Epithelial cell of esophagus (primary cell): ENCODE measurements at regions not wholly inside any gene's neighbourhood (a gene's known extent, or its start where the extent isn't known, plus 50 kb on each side); places are given as distances from the start of the nearest gene placed in this dataset.

ENCODE experiments used
- DNase-seq: peaks from one replicate; pipeline ENCODE4 v3.0.0; 2010; ENCODE audit warnings: low read depth
- H3K4me3 ChIP-seq: 2 replicates; pipeline ENCODE4 v1.5.1; 2011; ENCODE audit warnings: mild to moderate bottlenecking, low read length, control low read depth
- TF ChIP-seq, protein P1 (sequence below): IDR thresholded peaks from 2 replicates; pipeline ENCODE4 v1.5.1; 2011; ENCODE audit warnings: low read depth, mild to moderate bottlenecking, low read length, control low read depth, inconsistent platforms; ENCODE audit not compliant: insufficient read depth; ENCODE audit errors: missing control alignments

DNA sequence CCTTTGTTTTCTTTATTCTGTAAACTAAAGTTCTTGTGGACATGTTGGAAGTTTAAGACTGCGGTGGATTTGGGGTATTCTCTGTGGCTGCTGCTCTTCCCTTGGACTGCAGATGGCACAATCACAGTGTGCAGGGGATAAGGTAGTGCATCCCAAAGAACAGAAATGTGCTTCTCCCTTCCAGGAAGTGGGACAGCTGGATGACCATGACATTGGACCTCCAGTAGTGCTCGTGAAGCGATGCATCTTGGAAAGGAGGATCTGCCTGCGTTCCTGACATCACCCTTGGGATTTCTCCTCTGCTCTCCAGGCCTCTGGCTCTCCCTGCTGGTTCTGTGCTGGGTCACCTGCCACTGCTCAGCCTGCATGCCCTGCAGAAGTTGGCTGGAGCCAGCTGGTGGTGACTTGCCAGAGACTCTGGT, 109.9 kb downstream of the SLC4A3 start:
- no peak overlapping the region for H3K4me3 ChIP-seq
- DNase-seq = peak; percentile 45
- TF ChIP-seq, protein P1, sequence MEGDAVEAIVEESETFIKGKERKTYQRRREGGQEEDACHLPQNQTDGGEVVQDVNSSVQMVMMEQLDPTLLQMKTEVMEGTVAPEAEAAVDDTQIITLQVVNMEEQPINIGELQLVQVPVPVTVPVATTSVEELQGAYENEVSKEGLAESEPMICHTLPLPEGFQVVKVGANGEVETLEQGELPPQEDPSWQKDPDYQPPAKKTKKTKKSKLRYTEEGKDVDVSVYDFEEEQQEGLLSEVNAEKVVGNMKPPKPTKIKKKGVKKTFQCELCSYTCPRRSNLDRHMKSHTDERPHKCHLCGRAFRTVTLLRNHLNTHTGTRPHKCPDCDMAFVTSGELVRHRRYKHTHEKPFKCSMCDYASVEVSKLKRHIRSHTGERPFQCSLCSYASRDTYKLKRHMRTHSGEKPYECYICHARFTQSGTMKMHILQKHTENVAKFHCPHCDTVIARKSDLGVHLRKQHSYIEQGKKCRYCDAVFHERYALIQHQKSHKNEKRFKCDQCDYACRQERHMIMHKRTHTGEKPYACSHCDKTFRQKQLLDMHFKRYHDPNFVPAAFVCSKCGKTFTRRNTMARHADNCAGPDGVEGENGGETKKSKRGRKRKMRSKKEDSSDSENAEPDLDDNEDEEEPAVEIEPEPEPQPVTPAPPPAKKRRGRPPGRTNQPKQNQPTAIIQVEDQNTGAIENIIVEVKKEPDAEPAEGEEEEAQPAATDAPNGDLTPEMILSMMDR = peak; percentile 63

DNA sequence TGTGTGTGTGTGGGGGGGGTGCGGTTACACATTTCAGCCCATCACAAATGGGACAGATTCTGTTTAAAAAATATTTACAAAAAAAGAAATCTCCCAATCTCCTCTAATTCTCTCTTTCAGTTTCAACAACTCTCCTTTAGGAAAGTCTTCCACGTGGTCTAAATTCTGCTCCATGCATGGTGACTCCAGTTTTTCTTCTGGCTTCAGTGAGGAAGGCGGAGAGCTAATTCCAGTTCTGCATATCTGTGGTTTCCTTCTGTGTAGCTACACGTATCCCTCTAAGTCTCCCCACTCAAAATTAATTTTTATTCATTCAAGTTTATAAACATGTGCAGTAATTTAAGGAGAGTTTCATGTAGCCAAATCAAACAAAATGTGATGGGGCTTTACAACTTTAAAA, 111.6 kb downstream of the SLC4A3 start:
- no peak for DNase-seq
- H3K4me3 ChIP-seq = no peak overlapping the region
- TF ChIP-seq, protein P1 = no peak

DNA sequence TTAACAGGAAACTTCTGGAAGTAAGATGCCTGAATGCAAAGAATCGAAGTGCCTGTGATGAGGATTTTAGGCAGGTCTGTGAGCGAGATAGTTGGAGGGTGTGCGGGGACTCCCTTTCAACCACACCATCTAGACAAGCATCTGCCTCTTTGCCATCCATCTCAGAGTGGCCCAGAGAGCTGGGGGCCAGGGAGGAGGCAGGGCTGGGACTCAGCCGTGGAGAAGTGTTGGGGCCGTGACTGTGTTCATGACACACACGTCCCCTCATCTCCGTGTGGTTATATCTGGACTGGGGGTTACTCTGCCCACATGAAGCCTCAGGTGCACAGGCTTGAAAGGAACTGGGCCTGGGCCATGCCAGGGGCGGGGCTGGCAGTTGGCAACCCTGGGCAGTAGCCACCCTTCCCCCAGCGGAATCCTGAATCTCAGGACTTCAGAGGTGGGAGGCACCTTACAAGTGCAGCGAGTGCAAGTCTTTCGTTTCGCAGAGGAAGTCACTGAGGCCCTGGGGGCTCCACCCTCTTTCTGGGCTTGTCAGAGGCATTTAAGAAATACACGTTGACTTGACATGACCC, 112.5 kb downstream of the SLC4A3 start:
- TF ChIP-seq, protein P1 = no peak
- DNase-seq = no peak
- no peak overlapping the region for H3K4me3 ChIP-seq

DNA sequence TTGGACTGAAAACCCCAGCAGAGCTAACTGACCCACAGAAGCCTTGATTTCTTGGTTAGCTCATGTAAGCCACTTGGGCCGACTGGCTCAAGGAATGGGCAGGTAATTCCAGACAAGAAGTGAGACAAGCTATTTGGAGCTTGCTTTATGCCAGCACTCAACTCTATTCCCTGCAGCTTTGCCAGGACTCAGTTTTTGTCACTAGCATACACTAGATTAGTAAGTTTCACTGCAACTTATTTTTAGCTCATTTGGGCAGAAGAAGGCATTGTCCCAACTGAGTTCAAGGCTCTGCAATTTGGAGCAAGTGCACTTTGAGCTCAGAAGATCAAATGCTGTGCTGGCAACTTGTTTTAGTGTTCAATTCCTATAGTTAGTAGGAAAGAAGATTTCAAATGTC, 116.1 kb downstream of the SLC4A3 start:
- no peak for DNase-seq
- TF ChIP-seq, protein P1 = no peak
- H3K4me3 ChIP-seq = no peak overlapping the region

DNA sequence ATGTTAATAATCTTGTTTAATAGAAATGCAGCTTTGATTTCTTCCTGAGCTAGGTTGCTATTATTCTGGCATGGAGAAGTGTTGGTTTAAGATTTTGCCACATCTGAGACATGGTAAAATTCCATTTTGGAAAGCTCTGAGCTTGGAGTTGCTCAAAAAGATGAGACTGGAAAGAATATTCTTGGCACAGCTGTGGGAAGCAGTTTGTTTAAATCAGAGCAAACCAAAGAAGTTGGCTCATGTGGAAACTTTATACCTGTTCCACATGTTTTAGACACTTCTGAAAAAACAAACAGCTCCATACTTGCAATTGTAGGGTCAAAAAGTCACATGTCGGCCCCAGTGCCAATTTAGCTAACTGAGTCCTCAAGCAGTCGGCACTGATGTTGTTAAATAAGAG, 116.6 kb downstream of the SLC4A3 start:
- DNase-seq = no peak

DNA sequence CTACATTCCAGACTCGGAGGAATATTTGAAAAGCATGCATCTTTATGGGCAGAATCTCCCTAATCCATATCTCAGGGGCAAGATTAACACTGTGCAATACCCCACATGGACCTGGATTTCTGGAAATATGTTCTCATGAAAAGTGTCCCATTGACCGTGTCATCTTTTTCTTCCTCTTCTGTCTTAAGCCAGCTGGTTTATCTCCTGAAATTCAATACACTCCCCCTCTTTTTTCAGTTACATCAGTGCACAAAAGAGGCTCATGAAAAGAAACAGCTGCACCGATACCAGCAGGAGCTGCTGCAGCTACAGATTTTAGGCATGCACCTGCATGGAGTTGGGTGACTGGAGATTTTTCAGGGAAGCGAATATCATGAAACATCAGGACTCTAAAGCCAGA, 117.2 kb downstream of the SLC4A3 start:
- no peak overlapping the region for H3K4me3 ChIP-seq
- TF ChIP-seq, protein P1 = no peak
- no peak for DNase-seq

More for the DNA sequence above, 116.6 kb downstream of the SLC4A3 start:
- H3K4me3 ChIP-seq = no peak overlapping the region
- TF ChIP-seq, protein P1 = no peak

DNA sequence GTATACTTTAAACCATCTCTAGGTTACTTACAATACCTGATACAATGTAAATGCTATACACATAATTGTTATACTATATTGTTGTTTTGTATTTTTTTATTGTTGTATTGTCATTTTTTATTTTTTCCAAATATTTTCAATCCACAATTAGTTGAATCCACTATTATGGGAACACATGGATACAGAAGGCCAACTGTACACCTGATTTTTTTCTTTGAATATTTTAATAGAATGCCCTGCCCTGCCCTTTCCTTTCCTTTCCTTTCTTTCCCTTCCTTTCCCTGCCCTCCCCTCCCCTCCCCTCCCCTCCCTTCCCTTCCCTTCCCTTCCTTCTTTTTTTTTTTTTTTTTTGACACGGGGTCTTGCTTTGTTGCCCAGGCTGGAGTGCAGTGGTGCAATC, 120.2 kb downstream of the SLC4A3 start:
- no peak for DNase-seq
- no peak overlapping the region for H3K4me3 ChIP-seq
- TF ChIP-seq, protein P1 = no peak
